ENCODE measurements at regions not wholly inside any gene's neighbourhood (a gene's known extent, or its start where the extent isn't known, plus 50 kb on each side); places are given as distances from the start of the nearest gene placed in this dataset.
"Not testable (repeated sequence)": the region's sequence is repeated elsewhere in the genome, so short reads cannot be mapped to it uniquely, and the experiment has no call there.

DNA sequence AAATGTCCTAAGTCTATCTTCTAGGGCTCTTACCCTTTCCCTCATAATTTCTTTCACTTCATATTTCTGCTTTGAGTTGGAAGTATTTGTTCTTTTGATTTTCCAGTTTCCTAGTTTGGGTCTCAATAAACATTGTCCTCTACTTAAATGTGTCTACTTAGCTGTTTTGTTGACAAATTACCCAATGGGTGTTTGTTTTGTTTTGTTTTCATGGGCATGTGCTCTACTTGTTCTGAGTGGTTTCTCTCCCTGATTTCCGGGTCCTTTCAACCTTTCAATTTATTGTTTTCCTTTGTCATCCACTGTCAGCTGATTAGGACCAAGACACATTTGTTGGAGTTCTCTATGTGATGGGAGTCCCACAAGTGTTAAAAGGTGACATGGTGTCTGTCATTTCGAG lies 1181.4 kb downstream of the RPA4 start:
- DNase-seq (ENCODE audit: low spot score) = no peak

DNA sequence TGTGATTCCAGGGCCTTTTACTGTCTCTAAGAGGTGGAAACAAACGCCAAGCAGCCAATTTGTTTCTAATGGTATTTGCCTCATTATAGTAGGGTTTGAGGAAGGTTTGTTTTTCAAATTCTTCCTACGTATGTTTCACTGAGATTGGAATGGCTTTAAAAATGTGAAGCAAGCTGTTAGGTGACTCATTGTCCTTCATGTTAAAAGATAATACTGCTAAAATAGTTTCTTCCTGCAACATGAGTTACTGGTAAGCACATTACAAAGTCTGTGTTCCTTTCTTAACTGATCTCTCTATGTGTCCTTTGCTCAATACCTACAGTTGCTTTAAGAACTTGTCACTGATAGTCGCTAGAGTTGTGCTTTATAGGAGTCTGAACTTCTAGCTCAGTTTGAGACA lies 1183.9 kb downstream of the RPA4 start:
- DNase-seq (ENCODE audit: low spot score) = no peak

DNA sequence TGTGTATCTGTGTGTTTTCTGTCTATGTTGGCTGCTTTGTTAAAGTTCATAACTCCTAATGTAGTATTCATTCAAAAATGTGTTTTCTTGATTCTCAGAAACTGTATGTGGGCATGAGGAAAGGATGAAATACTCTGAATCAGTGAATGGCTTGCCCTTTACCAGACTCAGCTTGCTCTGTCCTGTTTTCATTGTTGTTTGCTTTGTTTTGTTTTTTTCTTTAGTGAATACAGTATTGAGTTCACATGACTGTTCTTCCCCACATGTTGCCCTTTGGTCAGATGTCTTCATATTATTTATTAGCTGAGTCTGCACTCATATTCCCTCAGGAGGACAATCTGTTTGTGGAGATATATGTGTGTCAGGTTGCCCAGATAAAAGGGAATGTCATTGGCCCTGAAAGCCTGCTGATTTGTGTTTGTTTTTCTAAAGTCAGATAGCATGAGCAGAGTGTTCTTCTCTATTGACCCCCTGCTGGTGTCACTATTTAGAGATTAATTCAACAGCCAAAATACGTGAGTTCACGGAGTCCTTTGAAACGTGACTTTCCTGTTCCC lies 1184.4 kb downstream of the RPA4 start:
- peak; percentile 0 for DNase-seq (ENCODE audit: low spot score)

DNA sequence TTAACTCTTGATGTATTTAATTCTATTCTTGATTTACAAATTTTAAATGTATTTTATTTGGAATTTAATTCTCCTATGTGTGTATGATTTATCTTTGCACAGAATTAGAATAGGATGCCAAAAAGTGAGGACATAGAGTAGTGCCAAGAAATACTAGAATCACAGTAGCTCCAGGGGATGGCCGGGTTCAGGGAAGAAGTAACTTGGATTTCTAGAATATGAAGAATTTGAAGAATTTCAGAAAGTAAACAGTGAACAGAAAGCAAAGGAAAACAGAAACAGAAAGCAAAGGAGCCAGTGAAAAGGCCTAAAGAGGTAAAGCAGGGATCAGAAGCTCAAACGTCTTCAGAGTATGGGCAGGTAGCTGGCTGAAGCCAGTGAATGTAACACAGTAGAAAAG lies 1187.6 kb downstream of the RPA4 start:
- no peak for DNase-seq (ENCODE audit: low spot score)

DNA sequence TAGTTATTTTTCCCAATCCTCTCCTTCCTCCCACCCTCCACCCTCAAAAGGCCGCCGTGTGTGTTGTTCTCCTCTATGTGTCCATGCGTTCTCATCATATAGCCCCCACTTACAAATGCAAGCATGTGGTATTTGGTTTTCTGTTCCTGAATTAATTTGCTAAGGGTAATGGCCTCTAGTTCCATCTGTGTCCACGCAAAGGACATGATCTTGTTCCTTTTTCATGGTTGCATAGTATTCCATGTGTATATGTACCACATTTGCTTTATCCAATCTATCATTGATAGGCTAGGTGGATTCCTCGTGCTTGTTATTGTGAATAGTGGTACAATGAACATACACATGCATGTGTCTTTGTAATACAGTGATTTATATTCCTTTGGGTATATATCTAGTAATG lies 1193.7 kb downstream of the RPA4 start:
- no peak for DNase-seq (ENCODE audit: low spot score)

DNA sequence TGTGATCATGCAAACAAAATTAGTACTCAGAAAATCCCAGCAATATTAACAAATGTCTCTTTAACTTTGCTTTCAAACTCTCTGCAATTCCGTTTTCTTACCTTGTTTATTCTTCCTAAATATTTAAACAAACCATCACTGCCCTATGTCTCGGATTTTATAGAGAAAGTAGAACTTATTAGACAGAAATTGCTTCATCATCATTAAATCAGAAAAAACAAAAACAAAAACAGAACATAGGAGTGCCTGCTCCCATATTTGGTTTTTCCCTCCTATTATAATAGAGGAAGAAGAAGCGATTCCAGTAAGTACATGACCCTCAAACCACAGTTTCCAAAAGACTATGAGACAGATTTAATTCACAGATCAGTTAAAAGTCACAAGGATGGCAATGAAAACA lies 1228.0 kb downstream of the RPA4 start:
- DNase-seq (ENCODE audit: low spot score) = no peak

DNA sequence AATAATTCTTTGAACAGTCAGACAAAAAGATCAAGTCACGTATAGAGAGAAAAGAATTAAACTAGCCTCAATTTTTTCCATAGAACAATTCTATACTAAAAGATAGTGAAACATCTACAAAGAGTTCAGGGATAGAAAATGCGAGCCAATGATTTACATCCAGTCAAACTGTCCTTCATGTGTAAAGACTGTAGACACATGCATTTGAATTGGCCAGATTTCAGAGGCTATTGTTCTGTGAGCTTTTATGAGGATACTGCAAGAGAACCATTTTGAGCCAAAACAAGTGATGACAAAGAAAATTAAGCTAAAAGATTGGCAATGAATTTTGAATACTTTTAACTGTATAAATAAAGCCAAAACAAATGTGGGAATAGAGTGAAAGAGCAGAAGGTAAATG lies 1230.3 kb downstream of the RPA4 start:
- DNase-seq (ENCODE audit: low spot score) = no peak

DNA sequence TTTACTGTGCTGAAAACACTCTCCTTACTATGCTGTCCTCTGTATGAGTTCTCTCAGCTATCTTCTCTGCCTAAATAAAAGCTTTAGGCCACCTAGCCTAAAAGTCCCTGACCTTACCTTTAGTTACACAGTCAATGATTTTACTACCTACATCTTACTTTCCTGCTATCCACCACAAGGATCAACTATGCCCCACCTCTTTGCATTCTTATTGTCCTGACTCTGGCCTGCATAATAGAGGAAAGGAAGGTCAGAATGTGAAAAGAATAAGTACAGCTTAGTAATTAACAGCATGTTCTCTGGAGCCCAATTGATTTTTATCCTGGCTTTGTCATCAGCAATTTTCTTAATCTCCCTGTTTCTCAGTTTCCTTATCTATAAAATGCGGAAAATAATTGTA lies 1257.8 kb downstream of the RPA4 start:
- DNase-seq (ENCODE audit: low spot score) = no peak

DNA sequence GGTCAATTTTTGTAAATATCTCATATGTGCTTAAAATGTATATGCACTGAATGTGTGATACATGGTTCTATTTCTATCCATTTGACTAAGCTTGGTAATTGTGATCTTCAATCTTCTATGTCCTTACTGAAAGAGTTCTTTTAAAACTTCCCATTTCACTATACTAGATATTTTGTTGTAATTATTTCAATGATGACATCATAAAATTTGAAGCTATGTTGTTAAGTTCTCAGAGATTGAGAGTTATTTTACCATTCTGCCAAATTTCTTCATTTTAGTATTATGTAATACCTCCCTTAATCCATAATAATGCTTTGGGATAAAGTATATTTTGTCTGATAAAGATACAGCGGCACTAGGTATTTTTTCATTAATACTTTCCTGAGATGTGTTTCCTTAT lies 1307.3 kb downstream of the RPA4 start:
- DNase-seq (ENCODE audit: low spot score) = no peak

DNA sequence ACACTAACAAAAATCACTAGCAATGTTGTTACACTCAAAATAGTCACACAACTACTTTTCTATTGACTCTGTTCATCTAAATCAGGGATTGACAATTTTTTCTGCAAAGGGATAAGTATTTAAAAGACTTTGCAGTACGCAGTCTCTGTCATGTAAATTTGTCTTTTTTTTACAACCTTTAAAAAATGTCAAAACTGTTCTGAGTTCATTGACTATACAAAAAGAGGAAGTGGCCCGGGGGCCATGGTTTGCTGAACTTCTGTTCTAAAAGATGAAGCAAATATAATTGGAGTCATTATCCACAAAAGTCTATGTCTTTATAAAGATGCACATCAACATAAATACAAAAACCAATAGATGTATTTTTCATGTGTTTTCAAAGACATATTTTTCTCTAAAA lies 1310.3 kb downstream of the RPA4 start:
- no peak for DNase-seq (ENCODE audit: low spot score)

DNA sequence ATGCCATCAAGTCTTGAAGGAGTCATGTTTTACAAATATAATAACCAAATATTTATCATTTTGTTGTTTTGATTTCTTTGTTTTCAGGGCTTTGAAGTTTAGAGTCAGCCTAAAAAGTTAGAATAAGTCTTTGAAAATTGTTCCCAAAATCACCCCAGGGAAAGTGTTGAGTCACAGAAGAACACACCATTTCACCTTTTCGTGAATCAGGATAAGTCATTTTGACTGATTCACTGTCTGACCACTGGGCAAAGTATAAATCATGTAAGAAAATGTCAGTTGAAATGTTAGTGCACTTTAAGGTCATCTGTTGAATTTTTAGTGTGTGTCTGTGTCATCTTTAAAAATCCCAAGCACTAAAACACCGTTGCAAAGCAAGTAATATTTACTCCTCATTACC lies 1320.1 kb downstream of the RPA4 start:
- DNase-seq (ENCODE audit: low spot score) = no peak

DNA sequence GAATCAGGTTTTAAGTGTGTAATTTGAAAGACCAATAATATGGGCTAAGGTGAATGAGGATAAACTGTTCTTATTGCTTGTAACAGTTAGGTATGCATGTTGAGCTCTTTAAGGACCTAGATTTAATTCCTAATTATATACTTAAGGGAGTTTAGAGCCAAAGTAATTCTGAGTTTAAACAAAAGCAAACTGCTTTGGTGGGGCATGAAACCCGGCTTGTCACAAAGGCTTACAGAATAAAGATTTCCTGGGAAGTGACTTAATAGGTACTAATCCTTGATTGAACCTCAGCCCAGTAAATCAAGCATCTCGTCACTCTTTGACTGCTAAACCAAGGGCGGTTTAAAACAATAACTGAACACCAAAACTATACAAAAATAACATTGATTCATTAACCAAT lies 1324.2 kb downstream of the RPA4 start:
- DNase-seq (ENCODE audit: low spot score) = no peak

DNA sequence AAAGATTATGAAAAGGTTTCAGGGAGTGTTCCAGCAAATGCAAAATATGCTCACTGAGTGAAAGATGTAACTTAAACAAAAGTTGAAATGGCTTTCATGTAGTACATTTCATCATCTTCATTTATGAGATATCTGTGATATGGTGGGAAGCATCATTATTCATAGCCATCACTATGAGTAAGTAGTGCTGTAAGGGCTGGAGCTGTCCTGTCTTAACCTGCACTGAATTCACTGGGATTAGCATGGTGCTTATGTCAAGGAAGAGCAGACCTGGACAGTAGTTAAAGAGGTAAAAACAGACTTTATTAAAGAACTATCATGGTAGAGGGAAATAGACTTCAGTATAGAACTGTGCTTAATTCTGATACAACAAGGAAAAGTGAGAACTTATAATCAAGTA lies 1347.3 kb downstream of the RPA4 start:
- DNase-seq (ENCODE audit: low spot score) = no peak

DNA sequence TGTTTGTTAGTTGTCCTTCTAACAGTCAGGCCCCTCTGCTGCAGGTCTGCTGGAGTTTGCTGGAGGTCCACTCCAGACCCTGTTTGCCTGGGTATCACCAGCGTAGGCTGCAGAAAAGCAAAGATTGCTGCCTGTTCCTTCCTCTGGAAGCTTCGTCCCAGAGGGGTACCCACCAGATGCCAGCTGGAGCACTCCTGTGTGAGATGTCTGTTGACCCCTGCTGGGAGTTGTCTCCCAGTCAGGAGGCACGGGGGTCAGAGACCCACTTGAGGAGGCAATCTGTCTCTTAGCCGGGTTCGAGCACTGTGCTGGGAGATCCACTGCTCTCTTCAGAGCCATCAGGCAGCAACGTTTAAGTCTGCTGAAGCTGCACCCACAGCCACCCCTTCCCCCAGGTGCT lies 1356.4 kb downstream of the RPA4 start:
- not testable (repeated sequence) for DNase-seq (ENCODE audit: low spot score)

DNA sequence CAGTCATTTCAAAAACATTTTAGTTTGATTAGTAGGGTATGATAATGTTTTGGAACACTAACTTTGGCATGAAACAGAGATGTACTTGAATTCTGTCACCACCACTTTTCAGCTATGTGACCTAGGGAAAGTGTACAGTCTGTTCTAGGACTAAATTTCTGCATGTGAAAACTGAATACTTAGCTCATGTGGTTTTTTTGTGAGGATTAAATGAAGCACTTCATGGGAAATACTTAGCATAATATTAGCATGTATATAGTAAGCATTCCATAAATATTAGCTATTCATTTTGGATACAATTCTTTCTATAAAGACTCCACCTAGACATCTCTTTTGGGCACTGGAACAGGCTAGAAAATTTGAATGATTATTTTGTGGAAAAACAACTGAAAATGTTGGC lies 1379.4 kb downstream of the RPA4 start:
- DNase-seq (ENCODE audit: low spot score) = no peak

DNA sequence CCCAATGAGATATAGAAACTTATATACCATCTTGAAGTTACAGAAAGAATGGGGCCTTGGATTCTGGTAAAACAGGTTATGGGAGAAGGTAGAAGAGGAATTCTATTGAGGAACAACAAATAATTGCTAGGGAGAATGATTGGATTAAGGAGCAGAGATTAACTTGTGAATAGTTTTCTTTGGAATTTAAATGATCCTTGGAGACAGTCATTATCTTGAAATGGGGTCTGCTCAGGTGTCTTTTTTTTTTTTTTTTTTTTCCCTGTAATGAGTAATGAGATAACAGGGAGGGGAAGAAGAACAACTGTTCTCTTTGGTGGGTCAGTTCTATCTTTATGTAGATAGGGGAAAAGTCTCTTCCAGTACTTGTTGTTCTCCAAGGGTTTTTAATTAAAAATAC lies 1406.0 kb downstream of the RPA4 start:
- DNase-seq (ENCODE audit: low spot score) = no peak

DNA sequence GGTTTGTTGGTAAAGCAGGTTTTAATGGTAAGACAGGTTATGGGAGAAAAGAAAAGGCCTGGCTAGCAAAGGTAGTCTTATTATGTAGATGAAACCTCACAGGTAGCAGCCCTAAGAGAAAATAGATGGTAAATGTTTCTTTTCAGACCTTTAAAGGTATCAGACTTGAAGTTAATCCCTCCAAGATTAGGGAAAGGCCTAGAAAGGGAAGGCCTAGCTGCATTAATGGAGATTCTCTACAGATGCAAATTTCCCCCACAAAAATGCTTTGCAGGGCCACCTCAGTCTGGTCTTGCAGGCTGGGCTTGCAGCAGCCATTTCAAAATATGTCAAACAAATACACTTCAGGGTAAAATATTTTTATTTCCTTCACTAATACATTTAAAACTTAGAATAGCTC lies 1410.6 kb downstream of the RPA4 start:
- DNase-seq (ENCODE audit: low spot score) = no peak

DNA sequence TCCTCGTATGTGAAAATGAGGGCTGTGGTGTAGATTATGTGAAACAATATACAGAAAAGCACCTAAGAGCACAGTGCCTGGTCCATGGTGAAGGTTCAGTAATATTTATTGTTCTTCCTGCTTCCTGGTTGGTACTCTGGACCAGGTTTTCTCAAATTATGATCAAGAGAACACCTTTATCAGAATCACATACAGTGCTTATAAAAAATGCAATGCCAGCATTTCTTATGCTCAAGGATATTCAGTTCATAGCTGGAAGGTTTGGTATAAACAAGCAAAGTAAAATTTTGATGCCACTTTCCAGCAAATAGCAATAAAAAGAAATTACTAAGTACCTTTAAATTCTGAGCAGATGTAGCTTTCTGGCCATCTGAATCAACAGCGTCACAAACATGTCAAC lies 1412.4 kb downstream of the RPA4 start:
- DNase-seq (ENCODE audit: low spot score) = no peak

DNA sequence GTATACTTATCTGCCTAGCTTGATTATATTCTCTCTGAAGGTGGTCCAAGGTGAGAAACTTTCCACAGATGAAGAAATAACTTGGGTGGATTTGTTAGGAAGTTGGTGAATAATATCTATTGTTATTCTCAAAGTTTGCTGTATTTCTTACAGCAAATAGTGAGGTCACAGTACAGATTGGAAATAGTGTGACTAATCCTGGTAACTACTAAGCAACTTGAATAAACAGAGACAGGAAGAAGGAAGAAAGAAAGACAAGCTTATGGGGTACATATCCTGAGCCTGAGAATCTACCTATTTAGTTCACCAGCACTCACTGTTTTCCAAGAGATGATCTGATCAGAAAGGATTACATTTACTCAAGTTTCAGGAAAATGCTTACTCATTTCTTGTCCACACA lies 1416.1 kb downstream of the RPA4 start:
- no peak for DNase-seq (ENCODE audit: low spot score)

DNA sequence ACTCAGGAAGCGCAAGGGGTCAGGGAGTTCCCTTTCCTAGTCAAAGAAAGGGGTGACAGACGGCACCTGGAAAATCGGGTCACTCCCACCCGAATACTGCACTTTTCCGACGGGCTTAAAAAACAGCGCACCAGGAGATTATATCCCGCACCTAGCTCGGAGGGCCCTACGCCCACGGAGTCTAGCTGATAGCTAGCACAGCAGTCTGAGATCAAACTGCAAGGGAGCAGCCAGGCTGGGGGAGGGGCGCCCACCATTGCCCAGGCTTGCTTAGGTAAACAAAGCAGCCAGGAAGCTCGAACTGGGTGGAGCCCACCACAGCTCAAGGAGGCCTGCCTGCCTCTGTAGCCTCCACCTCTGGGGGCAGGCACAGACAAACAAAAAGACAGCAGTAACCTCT lies 1416.8 kb downstream of the RPA4 start:
- DNase-seq (ENCODE audit: low spot score) = not testable (repeated sequence)

DNA sequence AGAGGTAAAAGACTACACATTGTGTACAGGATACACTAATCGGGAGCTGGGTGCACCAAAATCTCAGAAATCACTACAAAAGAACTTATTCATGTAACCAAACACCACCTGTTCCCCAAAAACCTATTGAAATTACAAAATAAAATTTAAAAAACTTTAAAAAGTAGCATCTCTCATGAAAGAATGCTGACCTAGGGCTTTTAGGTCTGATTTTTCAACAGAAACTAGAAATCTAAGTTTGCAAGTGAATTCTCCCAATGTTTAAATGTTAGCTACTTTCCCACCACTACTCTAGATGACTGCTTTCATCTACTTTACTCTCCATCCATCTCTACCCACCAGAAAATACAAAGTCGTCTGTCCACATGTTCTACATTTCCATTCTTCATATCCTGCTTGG lies 1447.7 kb downstream of the RPA4 start:
- no peak for DNase-seq (ENCODE audit: low spot score)

DNA sequence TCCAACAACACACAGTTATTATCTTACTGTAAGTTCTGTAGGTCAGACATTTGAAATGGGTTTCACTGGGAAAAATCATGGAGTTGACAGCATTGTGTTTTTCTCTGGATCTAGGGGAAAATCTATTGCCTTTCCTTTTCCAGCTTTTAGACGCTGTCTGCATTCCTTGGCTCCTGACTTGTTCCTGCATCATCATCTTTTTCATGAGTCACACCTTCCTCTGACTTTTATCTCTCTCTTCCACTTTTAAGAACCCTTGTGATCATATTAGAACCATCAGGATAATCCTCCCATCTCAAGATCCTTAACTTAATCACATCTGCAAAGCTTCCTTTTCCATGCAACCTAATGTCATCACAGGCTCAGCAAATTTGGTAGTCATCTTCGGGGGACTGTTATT lies 1454.8 kb downstream of the RPA4 start:
- no peak for DNase-seq (ENCODE audit: low spot score)

DNA sequence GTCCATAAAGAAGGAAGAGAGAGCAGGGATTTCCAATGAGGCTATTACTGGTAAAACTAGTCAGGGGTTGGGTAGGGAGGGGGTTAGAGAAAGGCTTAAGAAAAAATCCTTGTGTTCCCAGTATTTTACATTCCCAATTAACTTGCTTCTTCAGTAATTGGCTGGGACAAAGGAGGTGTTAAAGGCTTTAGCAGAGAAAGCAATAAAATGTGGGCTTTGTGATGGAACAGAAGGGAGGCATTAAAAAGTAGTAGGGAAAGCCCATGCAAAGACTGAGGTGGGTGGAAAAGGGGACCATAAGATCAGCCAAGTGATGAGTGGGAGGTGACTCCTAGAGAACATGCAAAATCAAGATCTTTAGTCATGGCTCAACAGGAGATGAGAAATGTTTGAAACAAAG lies 1467.2 kb downstream of the RPA4 start:
- no peak for DNase-seq (ENCODE audit: low spot score)

DNA sequence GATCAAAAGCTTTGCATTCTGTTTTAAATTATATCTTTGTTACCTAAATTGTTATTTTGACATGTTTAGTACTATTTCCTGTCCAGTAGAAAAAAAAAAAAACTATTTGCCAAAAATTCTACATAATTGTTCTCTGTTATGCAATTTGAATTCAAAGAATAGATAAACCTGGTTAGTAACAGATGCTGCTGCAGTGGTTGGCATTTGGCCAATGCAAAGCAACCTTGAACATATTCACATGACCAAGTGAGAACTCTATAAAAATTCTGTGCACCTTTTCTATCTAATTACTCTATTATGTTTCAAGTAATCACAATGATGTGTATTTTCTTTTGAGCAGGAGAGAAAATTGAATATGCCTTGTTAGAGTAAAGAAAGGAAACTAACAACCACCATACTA lies 1473.4 kb downstream of the RPA4 start:
- no peak for DNase-seq (ENCODE audit: low spot score)

DNA sequence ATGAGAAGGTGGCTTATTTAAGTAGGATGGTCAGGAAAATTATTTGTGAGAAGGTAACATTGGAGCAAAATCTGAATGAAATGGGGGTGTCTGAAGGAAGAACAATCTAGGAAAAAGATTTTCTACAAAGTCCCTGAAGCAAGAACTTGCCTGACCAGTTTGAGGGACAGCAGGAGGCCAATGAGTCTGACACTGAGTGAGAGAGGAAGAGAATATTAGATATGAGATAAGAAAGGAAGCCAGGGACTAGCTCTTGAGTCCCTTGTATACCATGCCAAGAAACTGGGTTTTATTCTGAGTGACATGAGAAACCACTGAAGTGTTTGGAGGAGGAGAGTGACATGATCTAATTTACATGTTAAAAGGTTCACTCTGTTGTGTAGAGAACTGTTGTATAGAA lies 1478.9 kb downstream of the RPA4 start:
- no peak for DNase-seq (ENCODE audit: low spot score)
